ENCODE measurements at regions not wholly inside any gene's neighbourhood (a gene's known extent, or its start where the extent isn't known, plus 50 kb on each side); places are given as distances from the start of the nearest gene placed in this dataset.

GRCh38 chr3:124223853-124224252 lies 231.9 kb upstream of the ROPN1 start:
- WGBS: 70% methylated on average over 3 of the region's 3 CpGs
- TF ChIP-seq ATF3 (IDR thresholded peaks at IDR 0.05): no peak
- no peak for TF ChIP-seq RXRA (IDR thresholded peaks at IDR 0.05)
- no peak for TF ChIP-seq GABPA (IDR thresholded peaks at IDR 0.05 in 1 of 2, conservative IDR thresholded peaks at IDR 0.05 in 1 of 2)
- no peak for TF ChIP-seq ZBTB33 (IDR thresholded peaks at IDR 0.05)
- TF ChIP-seq EGR1 (IDR thresholded peaks at IDR 0.05; ENCODE audit: low read depth in 2 of 2): no peak
- no peak for TF ChIP-seq REST (IDR thresholded peaks at IDR 0.05)
- TF ChIP-seq NR2F2 (IDR thresholded peaks at IDR 0.05): no peak
- no peak for TF ChIP-seq HNF4A (conservative IDR thresholded peaks at IDR 0.05)
- no peak for TF ChIP-seq RAD21 (IDR thresholded peaks at IDR 0.05)
- TF ChIP-seq YY1 (IDR thresholded peaks at IDR 0.05): no peak
- no peak for TF ChIP-seq SP1 (IDR thresholded peaks at IDR 0.05)
- no peak for TF ChIP-seq HNF4G (IDR thresholded peaks at IDR 0.05)
- no peak for TF ChIP-seq TAF1 (conservative IDR thresholded peaks at IDR 0.05)
- TF ChIP-seq FOXA2 (IDR thresholded peaks at IDR 0.05): no peak
- no peak for TF ChIP-seq JUND (IDR thresholded peaks at IDR 0.05)
- TF ChIP-seq FOXA1 (IDR thresholded peaks at IDR 0.05): no peak
- Histone ChIP-seq H3K27me3 (ENCODE audit: control insufficient read depth in 4 of 4, insufficient read depth in 4 of 4, low read length in 3 of 4) (no peaks in the 10 kb centered on the region), H3K4me3 (ENCODE audit: low read depth in 1 of 3, low read length in 3 of 3) (no peak overlapping the region), H3K9ac (ENCODE audit: low read depth in 1 of 2, low read length in 2 of 2) (no peak overlapping the region), H3K27ac (ENCODE audit: low read depth in 1 of 2, low read length in 2 of 2) (no peak overlapping the region), H3K36me3 (ENCODE audit: control insufficient read depth in 4 of 4, insufficient read depth in 3 of 4, low read depth in 1 of 4, low read length in 3 of 4) (no peaks in the 10 kb centered on the region), H3K9me3 (ENCODE audit: control insufficient read depth in 4 of 4, low read length in 3 of 4) (peaks cover 0 to 4% (median 1%) of the 10 kb centered on the region in 4 donors), H3K4me1 (ENCODE audit: control insufficient read depth in 4 of 4, insufficient read depth in 4 of 4, low read length in 3 of 4) (no peaks in the 10 kb centered on the region)
- no peak for DNase-seq (ENCODE audit: low spot score)

- Histone ChIP-seq H3K4me3 (ENCODE audit: low read depth in 1 of 3, low read length in 3 of 3) (no peak overlapping the region), H3K4me1 (ENCODE audit: control insufficient read depth in 4 of 4, insufficient read depth in 4 of 4, low read length in 3 of 4) (no peaks in the 10 kb centered on the region), H3K36me3 (ENCODE audit: control insufficient read depth in 4 of 4, insufficient read depth in 3 of 4, low read depth in 1 of 4, low read length in 3 of 4) (no peaks in the 10 kb centered on the region), H3K27ac (ENCODE audit: low read depth in 1 of 2, low read length in 2 of 2) (no peak overlapping the region), H3K27me3 (ENCODE audit: control insufficient read depth in 4 of 4, insufficient read depth in 4 of 4, low read length in 3 of 4) (no peaks in the 10 kb centered on the region), H3K9me3 (ENCODE audit: control insufficient read depth in 4 of 4, low read length in 3 of 4) (peaks cover 0 to 4% (median 1%) of the 10 kb centered on the region in 4 donors), H3K9ac (ENCODE audit: low read depth in 1 of 2, low read length in 2 of 2) (no peak overlapping the region)
- WGBS: 81% methylated on average over 1 of the region's 1 CpG
- DNase-seq (ENCODE audit: low spot score): no peak
- no peak for TF ChIP-seq TAF1 (conservative IDR thresholded peaks at IDR 0.05)
- no peak for TF ChIP-seq MAX (IDR thresholded peaks at IDR 0.05)
- no peak for TF ChIP-seq HNF4G (IDR thresholded peaks at IDR 0.05)
- no peak for TF ChIP-seq RXRA (IDR thresholded peaks at IDR 0.05)
- TF ChIP-seq RAD21 (IDR thresholded peaks at IDR 0.05): no peak
- no peak for TF ChIP-seq ATF3 (IDR thresholded peaks at IDR 0.05)
- no peak for TF ChIP-seq REST (IDR thresholded peaks at IDR 0.05)
- TF ChIP-seq CTCF (IDR thresholded peaks at IDR 0.05; ENCODE audit: low read depth, low read length, missing input control): no peak
- no peak for TF ChIP-seq FOXA2 (IDR thresholded peaks at IDR 0.05)
- no peak for TF ChIP-seq YY1 (IDR thresholded peaks at IDR 0.05)
- TF ChIP-seq SP1 (IDR thresholded peaks at IDR 0.05): no peak
- TF ChIP-seq NR2F2 (IDR thresholded peaks at IDR 0.05): no peak
Observed at GRCh38 chr3:124227150-124227630, 235.3 kb upstream of the ROPN1 start.

All from liver (tissue), 8 donors.